NCI-H1105 (cell line): ENCODE measurements at regions not wholly inside any gene's neighbourhood (a gene's known extent, or its start where the extent isn't known, plus 50 kb on each side); places are given as distances from the start of the nearest gene placed in this dataset.
"Not testable (repeated sequence)": the region's sequence is repeated elsewhere in the genome, so short reads cannot be mapped to it uniquely, and the experiment has no call there.

Experiments used
- DNase-seq: peaks from one replicate; lab custom pipeline; 2025; lab: John Stamatoyannopoulos, UW

GRCh38 chr13:44748439-44748838, 172.3 kb upstream of the TSC22D1 start:
- no peak for DNase-seq

GRCh38 chr13:44747179-44747578, 171.0 kb upstream of the TSC22D1 start:
- no peak for DNase-seq

- no peak for DNase-seq
These were observed 170.6 kb upstream of the TSC22D1 start for GRCh38 chr13:44746690-44747089.

- no peak for DNase-seq
These were observed 168.9 kb upstream of the TSC22D1 start for GRCh38 chr13:44744880-44745633.

- no peak for DNase-seq
These were observed 163.4 kb upstream of the TSC22D1 start for GRCh38 chr13:44739539-44739938.

GRCh38 chr13:44739120-44739519, 163.0 kb upstream of the TSC22D1 start:
- DNase-seq, result no peak

GRCh38 chr13:44738463-44738862, 162.3 kb upstream of the TSC22D1 start:
- DNase-seq, result no peak

GRCh38 chr13:44735806-44736205, 159.7 kb upstream of the TSC22D1 start:
- DNase-seq, result no peak

- no peak for DNase-seq
These were observed 158.1 kb upstream of the TSC22D1 start for GRCh38 chr13:44734201-44734707.

- DNase-seq, result no peak
These were observed 156.5 kb upstream of the TSC22D1 start for GRCh38 chr13:44732503-44733098.

GRCh38 chr13:44730851-44731250, 154.7 kb upstream of the TSC22D1 start:
- DNase-seq, result no peak

GRCh38 chr13:44730099-44730498, 154.0 kb upstream of the TSC22D1 start:
- no peak for DNase-seq

GRCh38 chr13:44727591-44727990, 151.5 kb upstream of the TSC22D1 start:
- not testable (repeated sequence) for DNase-seq

- no peak for DNase-seq
These were observed 150.6 kb upstream of the TSC22D1 start for GRCh38 chr13:44726778-44727177.

- no peak for DNase-seq
These were observed 150.1 kb upstream of the TSC22D1 start for GRCh38 chr13:44726214-44726613.

GRCh38 chr13:44719857-44720671, 143.9 kb upstream of the TSC22D1 start:
- no peak for DNase-seq

- no peak for DNase-seq
These were observed 142.3 kb upstream of the TSC22D1 start for GRCh38 chr13:44718467-44718866.

- DNase-seq, result no peak
These were observed 139.4 kb upstream of the TSC22D1 start for GRCh38 chr13:44715287-44716230.

GRCh38 chr13:44713788-44714469, 137.8 kb upstream of the TSC22D1 start:
- DNase-seq, result no peak

GRCh38 chr13:44711706-44712105, 135.6 kb upstream of the TSC22D1 start:
- no peak for DNase-seq

GRCh38 chr13:44710576-44710975, 134.4 kb upstream of the TSC22D1 start:
- no peak for DNase-seq
